ENCODE measurements at regions not wholly inside any gene's neighbourhood (a gene's known extent, or its start where the extent isn't known, plus 50 kb on each side); places are given as distances from the start of the nearest gene placed in this dataset.
A peak's percentile ranks its signal among the peaks of the same experiment; 100 is the strongest.

DNA sequence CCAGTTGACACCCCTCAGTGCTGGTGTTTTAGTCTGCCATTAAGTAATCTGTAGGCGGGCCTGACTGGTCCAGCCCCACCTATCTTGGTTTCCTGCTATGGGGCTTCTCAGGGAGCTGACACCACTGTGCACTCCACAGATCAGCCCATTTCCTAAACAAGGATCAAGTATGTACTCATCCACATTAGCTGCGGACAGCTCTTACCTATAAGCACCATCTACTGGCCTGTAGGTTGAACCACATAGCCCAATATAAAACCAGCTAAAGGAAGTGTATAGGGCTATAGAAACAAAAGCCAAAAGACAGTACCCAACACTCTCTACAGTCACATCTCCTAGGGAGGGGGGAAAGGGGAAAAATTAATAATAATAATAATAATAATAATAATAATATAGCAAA lies 353.5 kb upstream of the CXorf51B start:
- H3K79me1 ChIP-seq (ENCODE audit: insufficient read depth, low read depth, low read length, poor library complexity, severe bottlenecking): no peaks in the 10 kb centered on the region
- H4K20me1 ChIP-seq (ENCODE audit: control insufficient read depth, insufficient read depth, insufficient read length): no peaks in the 10 kb centered on the region
- TF ChIP-seq, protein P1, sequence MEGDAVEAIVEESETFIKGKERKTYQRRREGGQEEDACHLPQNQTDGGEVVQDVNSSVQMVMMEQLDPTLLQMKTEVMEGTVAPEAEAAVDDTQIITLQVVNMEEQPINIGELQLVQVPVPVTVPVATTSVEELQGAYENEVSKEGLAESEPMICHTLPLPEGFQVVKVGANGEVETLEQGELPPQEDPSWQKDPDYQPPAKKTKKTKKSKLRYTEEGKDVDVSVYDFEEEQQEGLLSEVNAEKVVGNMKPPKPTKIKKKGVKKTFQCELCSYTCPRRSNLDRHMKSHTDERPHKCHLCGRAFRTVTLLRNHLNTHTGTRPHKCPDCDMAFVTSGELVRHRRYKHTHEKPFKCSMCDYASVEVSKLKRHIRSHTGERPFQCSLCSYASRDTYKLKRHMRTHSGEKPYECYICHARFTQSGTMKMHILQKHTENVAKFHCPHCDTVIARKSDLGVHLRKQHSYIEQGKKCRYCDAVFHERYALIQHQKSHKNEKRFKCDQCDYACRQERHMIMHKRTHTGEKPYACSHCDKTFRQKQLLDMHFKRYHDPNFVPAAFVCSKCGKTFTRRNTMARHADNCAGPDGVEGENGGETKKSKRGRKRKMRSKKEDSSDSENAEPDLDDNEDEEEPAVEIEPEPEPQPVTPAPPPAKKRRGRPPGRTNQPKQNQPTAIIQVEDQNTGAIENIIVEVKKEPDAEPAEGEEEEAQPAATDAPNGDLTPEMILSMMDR (conservative IDR thresholded peaks at IDR 0.05): peak; percentile 38; the same call in 2 of the 3 replicates
- no peak overlapping the region for H3K14ac ChIP-seq (ENCODE audit: insufficient read depth, low read length)
- no peak overlapping the region for H2BK15ac ChIP-seq (ENCODE audit: low read depth, low read length)
- H2AFZ ChIP-seq (ENCODE audit: low read length): no peak overlapping the region
- H4K5ac ChIP-seq (ENCODE audit: insufficient read length, low read depth, low read length): no peak overlapping the region
- DNase-seq: no peak
- H3K4me1 ChIP-seq (ENCODE audit: insufficient read depth, low read length): no peaks in the 10 kb centered on the region
- no peak overlapping the region for H2BK12ac ChIP-seq (ENCODE audit: insufficient read length, low read depth, low read length)
- H3K9me3 ChIP-seq (ENCODE audit: control insufficient read depth, low read depth, low read length): peaks cover 11% of the 10 kb centered on the region
- H3K27me3 ChIP-seq (ENCODE audit: insufficient read depth, low read length): no peaks in the 10 kb centered on the region
- no peak overlapping the region for H3K4me3 Mint-ChIP-seq
- H3K4me2 ChIP-seq (ENCODE audit: insufficient read depth, insufficient read length, low read length): no peak overlapping the region
- no peaks in the 10 kb centered on the region for H3K36me3 Mint-ChIP-seq (ENCODE audit: insufficient read depth in 1 of 3, low read depth in 3 of 3)
- H3K9ac ChIP-seq (ENCODE audit: extremely low read depth, insufficient read length, low read length): no peak overlapping the region
- H3K4ac ChIP-seq (ENCODE audit: low read depth, low read length): no peak overlapping the region
- no peak overlapping the region for H3K23ac ChIP-seq (ENCODE audit: insufficient read length, low read depth, low read length)
- no peak overlapping the region for H3K18ac ChIP-seq (ENCODE audit: insufficient read length, low read depth, low read length)
- H3K23me2 ChIP-seq (ENCODE audit: insufficient read length, low read depth, low read length, poor library complexity, severe bottlenecking): no peaks in the 10 kb centered on the region
- no peaks in the 10 kb centered on the region for H3K79me2 ChIP-seq (ENCODE audit: insufficient read depth, low read length)
- H4K91ac ChIP-seq (ENCODE audit: insufficient read length, low read depth, low read length): no peak overlapping the region
- no CpG with 5 or more reads among the region's 2 CpGs for WGBS (ENCODE audit: extremely low coverage, insufficient read length, low lambda C conversion rate)
- no peak overlapping the region for H3K27ac Mint-ChIP-seq
- H3K4me1 Mint-ChIP-seq: no peaks in the 10 kb centered on the region
- no peak overlapping the region for H2AK5ac ChIP-seq (ENCODE audit: insufficient read length, low read length)
- no peak overlapping the region for H3K56ac ChIP-seq (ENCODE audit: insufficient read length, low read depth, low read length)
- H3K9me3 Mint-ChIP-seq: peaks cover 55 to 67% of the 10 kb centered on the region in 2 experiments
- no peak overlapping the region for H3T11ph ChIP-seq (ENCODE audit: low read length)
- no peak overlapping the region for H2BK120ac ChIP-seq (ENCODE audit: low read depth, low read length, poor library complexity, severe bottlenecking)
- no peak overlapping the region for H2BK20ac ChIP-seq (ENCODE audit: low read depth, low read length, poor library complexity, severe bottlenecking)
- H4K8ac ChIP-seq (replicated peaks; ENCODE audit: insufficient read length, low read depth, low read length): no peak overlapping the region
- H2BK5ac ChIP-seq (ENCODE audit: insufficient read length, low read length): no peak overlapping the region
- no peaks in the 10 kb centered on the region for H3K27me3 Mint-ChIP-seq (ENCODE audit: low read depth)
- no peak overlapping the region for H3K27ac ChIP-seq (ENCODE audit: insufficient read length, low read depth, low read length)
